ENCODE measurements at regions not wholly inside any gene's neighbourhood (a gene's known extent, or its start where the extent isn't known, plus 50 kb on each side); places are given as distances from the start of the nearest gene placed in this dataset.

- TF ChIP-seq TEAD4 (IDR thresholded peaks at IDR 0.05) (no peak), RAD21 (IDR thresholded peaks at IDR 0.05; ENCODE audit: low read depth) (no peak), YY1 (IDR thresholded peaks at IDR 0.05; ENCODE audit: low read depth) (no peak), TAF1 (IDR thresholded peaks at IDR 0.05; ENCODE audit: low read depth) (no peak), ZBTB7A (IDR thresholded peaks at IDR 0.05; ENCODE audit: low read depth) (no peak)
Observed at GRCh38 chr5:14076561-14076960, 66.6 kb upstream of the TRIO start.

DNA sequence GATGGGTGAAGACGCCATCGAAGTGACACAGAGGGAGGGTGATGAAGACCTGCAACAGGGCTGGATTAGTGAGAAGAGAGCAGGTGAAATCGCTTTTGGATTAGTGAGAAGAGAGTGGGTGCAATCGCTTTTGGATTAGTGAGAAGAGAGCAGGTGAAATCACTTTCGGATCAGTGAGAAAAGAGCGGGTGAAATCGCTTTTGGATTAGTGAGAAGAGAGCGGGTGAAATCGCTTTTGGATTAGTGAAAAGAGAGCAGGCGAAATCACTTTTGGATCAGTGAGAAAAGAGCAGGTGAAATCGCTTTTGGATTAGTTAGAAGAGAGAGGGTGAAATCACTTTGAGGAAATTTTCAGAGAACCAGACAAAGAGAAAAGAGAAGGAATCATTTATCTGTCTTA lies 67.2 kb upstream of the TRIO start:
- TF ChIP-seq RAD21 (IDR thresholded peaks at IDR 0.05; ENCODE audit: low read depth) (no peak), REST (IDR thresholded peaks at IDR 0.05; ENCODE audit: low read depth) (no peak), EGR1 (IDR thresholded peaks at IDR 0.05) (no peak), EP300 (IDR thresholded peaks at IDR 0.05; ENCODE audit: borderline replicate concordance) (no peak), FOXM1 (IDR thresholded peaks at IDR 0.05; ENCODE audit: borderline replicate concordance, low read depth) (no peak), CREB1 (IDR thresholded peaks at IDR 0.05; ENCODE audit: low read depth) (no peak), MAX (IDR thresholded peaks at IDR 0.05) (no peak), TAF1 (IDR thresholded peaks at IDR 0.05; ENCODE audit: low read depth) (no peak), TCF12 (IDR thresholded peaks at IDR 0.05; ENCODE audit: low read depth) (no peak), USF1 (IDR thresholded peaks at IDR 0.05) (no peak), YY1 (IDR thresholded peaks at IDR 0.05; ENCODE audit: low read depth) (no peak), CEBPB (IDR thresholded peaks at IDR 0.05) (no peak), TEAD4 (IDR thresholded peaks at IDR 0.05) (no peak), ZBTB7A (IDR thresholded peaks at IDR 0.05; ENCODE audit: low read depth) (no peak), NFIC (IDR thresholded peaks at IDR 0.05) (no peak)

- no peak for TF ChIP-seq MAX (IDR thresholded peaks at IDR 0.05)
- TF ChIP-seq FOXM1 (IDR thresholded peaks at IDR 0.05; ENCODE audit: borderline replicate concordance, low read depth): no peak
- no peak for TF ChIP-seq TCF12 (IDR thresholded peaks at IDR 0.05; ENCODE audit: low read depth)
- no peak for TF ChIP-seq USF1 (IDR thresholded peaks at IDR 0.05)
- TF ChIP-seq TEAD4 (IDR thresholded peaks at IDR 0.05): no peak
- TF ChIP-seq ZBTB7A (IDR thresholded peaks at IDR 0.05; ENCODE audit: low read depth): no peak
- no peak for TF ChIP-seq TAF1 (IDR thresholded peaks at IDR 0.05; ENCODE audit: low read depth)
- no peak for TF ChIP-seq EGR1 (IDR thresholded peaks at IDR 0.05)
- TF ChIP-seq CEBPB (IDR thresholded peaks at IDR 0.05): no peak
- no peak for TF ChIP-seq NFIC (IDR thresholded peaks at IDR 0.05)
- no peak for TF ChIP-seq EP300 (IDR thresholded peaks at IDR 0.05; ENCODE audit: borderline replicate concordance)
- no peak for TF ChIP-seq RAD21 (IDR thresholded peaks at IDR 0.05; ENCODE audit: low read depth)
- no peak for TF ChIP-seq CREB1 (IDR thresholded peaks at IDR 0.05; ENCODE audit: low read depth)
- TF ChIP-seq YY1 (IDR thresholded peaks at IDR 0.05; ENCODE audit: low read depth): no peak
- TF ChIP-seq REST (IDR thresholded peaks at IDR 0.05; ENCODE audit: low read depth): no peak
Observed at GRCh38 chr5:14071433-14071832, 71.7 kb upstream of the TRIO start.

DNA sequence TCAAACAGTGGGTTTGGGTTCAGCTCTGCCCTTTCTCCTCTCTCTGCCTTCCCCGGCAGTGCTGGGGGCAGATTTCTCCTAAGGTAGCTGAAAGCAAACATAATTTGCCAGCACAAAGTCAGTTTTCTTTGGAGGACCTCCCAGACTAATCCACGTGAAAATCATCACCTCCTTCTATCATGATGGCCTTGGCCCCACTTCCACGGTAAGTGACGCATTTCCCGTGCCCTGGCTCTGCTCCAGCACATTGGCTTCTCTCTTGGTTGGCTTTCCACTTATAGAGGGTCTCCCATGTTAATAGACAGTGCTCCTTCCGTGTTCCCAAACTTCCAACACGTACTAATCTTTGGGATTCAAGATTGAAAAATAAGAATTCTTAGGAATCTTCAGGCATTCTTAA lies 74.1 kb upstream of the TRIO start:
- TF ChIP-seq CEBPB (IDR thresholded peaks at IDR 0.05) (no peak), REST (IDR thresholded peaks at IDR 0.05; ENCODE audit: low read depth) (no peak), EP300 (IDR thresholded peaks at IDR 0.05; ENCODE audit: borderline replicate concordance) (no peak), CREB1 (IDR thresholded peaks at IDR 0.05; ENCODE audit: low read depth) (no peak), ZBTB7A (IDR thresholded peaks at IDR 0.05; ENCODE audit: low read depth) (no peak), YY1 (IDR thresholded peaks at IDR 0.05; ENCODE audit: low read depth) (no peak), EGR1 (IDR thresholded peaks at IDR 0.05) (no peak), TAF1 (IDR thresholded peaks at IDR 0.05; ENCODE audit: low read depth) (no peak), TEAD4 (IDR thresholded peaks at IDR 0.05) (no peak), RAD21 (IDR thresholded peaks at IDR 0.05; ENCODE audit: low read depth) (no peak), FOXM1 (IDR thresholded peaks at IDR 0.05; ENCODE audit: borderline replicate concordance, low read depth) (no peak), TCF12 (IDR thresholded peaks at IDR 0.05; ENCODE audit: low read depth) (no peak), MAX (IDR thresholded peaks at IDR 0.05) (no peak), USF1 (IDR thresholded peaks at IDR 0.05) (no peak), NFIC (IDR thresholded peaks at IDR 0.05) (no peak)

All from Ishikawa (cell line).